ENCODE measurements at regions not wholly inside any gene's neighbourhood (a gene's known extent, or its start where the extent isn't known, plus 50 kb on each side); places are given as distances from the start of the nearest gene placed in this dataset.
"Not testable (repeated sequence)": the region's sequence is repeated elsewhere in the genome, so short reads cannot be mapped to it uniquely, and the experiment has no call there.

GRCh38 chr1:233738396-233738795, 124.5 kb downstream of the KCNK1 start:
- DNase-seq (no peak), ATAC-seq (no peak)
- Histone ChIP-seq H3K4me3 (no peak overlapping the region), H3K36me3 (ENCODE audit: low read depth) (no peaks in the 10 kb centered on the region), H3K9me3 (no peaks in the 10 kb centered on the region), H3K4me1 (ENCODE audit: low read depth) (no peaks in the 10 kb centered on the region)
- intact Hi-C loops (cut with DNase I, micrococcal nuclease), result no loop called here
- no peak for TF ChIP-seq CTCF (IDR thresholded peaks at IDR 0.05)

- no peaks in the 10 kb centered on the region for H3K4me1 ChIP-seq (ENCODE audit: low read depth)
- no peak overlapping the region for H3K4me3 ChIP-seq
- no peak for TF ChIP-seq CTCF (IDR thresholded peaks at IDR 0.05)
- no peak for DNase-seq
- H3K36me3 ChIP-seq (ENCODE audit: low read depth), result no peaks in the 10 kb centered on the region
- intact Hi-C loops (cut with DNase I, micrococcal nuclease), result no loop called here
- H3K9me3 ChIP-seq, result no peaks in the 10 kb centered on the region
- no peak for ATAC-seq
Measured at GRCh38 chr1:233738850-233739249, 124.9 kb downstream of the KCNK1 start.

GRCh38 chr1:233744779-233745513, 131.0 kb downstream of the KCNK1 start:
- intact Hi-C loops (cut with DNase I, micrococcal nuclease), result no loop called here

GRCh38 chr1:233750139-233750538, 136.2 kb downstream of the KCNK1 start:
- TF ChIP-seq CTCF (IDR thresholded peaks at IDR 0.05), result no peak
- Histone ChIP-seq H3K4me1 (ENCODE audit: low read depth) (no peaks in the 10 kb centered on the region), H3K36me3 (ENCODE audit: low read depth) (no peaks in the 10 kb centered on the region), H3K9me3 (no peaks in the 10 kb centered on the region), H3K4me3 (no peak overlapping the region)
- no peak for ATAC-seq
- intact Hi-C loops (cut with DNase I, micrococcal nuclease), result no loop called here
- no peak for DNase-seq

More at GRCh38 chr1:233744779-233745513, 131.0 kb downstream of the KCNK1 start:
- no peaks in the 10 kb centered on the region for H3K9me3 ChIP-seq
- no peak for TF ChIP-seq CTCF (IDR thresholded peaks at IDR 0.05)
- no peaks in the 10 kb centered on the region for H3K4me1 ChIP-seq (ENCODE audit: low read depth)
- ATAC-seq (no peak), DNase-seq (no peak)
- H3K36me3 ChIP-seq (ENCODE audit: low read depth), result no peaks in the 10 kb centered on the region
- no peak overlapping the region for H3K4me3 ChIP-seq

GRCh38 chr1:233759665-233760064, 144.8 kb upstream of the SLC35F3 start:
- no peak for DNase-seq
- no peak for ATAC-seq
- Histone ChIP-seq H3K4me3 (no peak overlapping the region), H3K4me1 (ENCODE audit: low read depth) (no peaks in the 10 kb centered on the region), H3K9me3 (no peaks in the 10 kb centered on the region), H3K36me3 (ENCODE audit: low read depth) (no peaks in the 10 kb centered on the region)
- intact Hi-C loops (cut with DNase I, micrococcal nuclease), result no loop called here
- TF ChIP-seq CTCF (IDR thresholded peaks at IDR 0.05), result no peak

GRCh38 chr1:233764304-233764703, 140.2 kb upstream of the SLC35F3 start:
- H3K4me3 ChIP-seq; H3K4me1 ChIP-seq (ENCODE audit: low read depth); H3K9me3 ChIP-seq; H3K36me3 ChIP-seq (ENCODE audit: low read depth); intact Hi-C loops (cut with DNase I, micrococcal nuclease); DNase-seq; ATAC-seq: not testable (repeated sequence)
